ENCODE measurements at regions not wholly inside any gene's neighbourhood (a gene's known extent, or its start where the extent isn't known, plus 50 kb on each side); places are given as distances from the start of the nearest gene placed in this dataset.

DNA sequence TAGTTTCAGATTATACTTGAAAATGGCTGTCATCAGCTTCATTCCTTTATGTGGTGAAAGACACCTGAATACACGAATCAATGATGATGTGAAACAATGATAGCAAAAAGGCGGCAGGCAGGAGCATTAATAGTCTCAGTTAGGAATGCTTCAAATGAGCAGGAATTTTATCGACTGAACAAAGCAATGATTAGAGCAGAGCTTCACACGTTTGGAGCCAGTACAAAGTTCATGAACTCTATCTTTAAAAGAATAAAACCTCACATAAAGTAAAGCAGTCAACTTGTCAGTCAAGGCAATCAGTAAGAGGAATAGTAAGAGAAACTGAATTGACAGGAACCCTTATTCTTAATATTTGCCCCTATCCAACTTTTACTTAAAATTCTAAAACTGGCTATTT, 78.4 kb upstream of the SERTAD2 start:
- Mint-ChIP-seq H3K27me3 (ENCODE audit: low read depth) (no peaks in the 10 kb centered on the region), H3K36me3 (peaks cover 15% of the 10 kb centered on the region), H3K4me1 (peaks cover 50% of the 10 kb centered on the region), H3K9me3 (no peaks in the 10 kb centered on the region), H3K27ac (peak overlapping the region; percentile 91), H3K4me3 (no peak overlapping the region)
- TF ChIP-seq, protein P1, sequence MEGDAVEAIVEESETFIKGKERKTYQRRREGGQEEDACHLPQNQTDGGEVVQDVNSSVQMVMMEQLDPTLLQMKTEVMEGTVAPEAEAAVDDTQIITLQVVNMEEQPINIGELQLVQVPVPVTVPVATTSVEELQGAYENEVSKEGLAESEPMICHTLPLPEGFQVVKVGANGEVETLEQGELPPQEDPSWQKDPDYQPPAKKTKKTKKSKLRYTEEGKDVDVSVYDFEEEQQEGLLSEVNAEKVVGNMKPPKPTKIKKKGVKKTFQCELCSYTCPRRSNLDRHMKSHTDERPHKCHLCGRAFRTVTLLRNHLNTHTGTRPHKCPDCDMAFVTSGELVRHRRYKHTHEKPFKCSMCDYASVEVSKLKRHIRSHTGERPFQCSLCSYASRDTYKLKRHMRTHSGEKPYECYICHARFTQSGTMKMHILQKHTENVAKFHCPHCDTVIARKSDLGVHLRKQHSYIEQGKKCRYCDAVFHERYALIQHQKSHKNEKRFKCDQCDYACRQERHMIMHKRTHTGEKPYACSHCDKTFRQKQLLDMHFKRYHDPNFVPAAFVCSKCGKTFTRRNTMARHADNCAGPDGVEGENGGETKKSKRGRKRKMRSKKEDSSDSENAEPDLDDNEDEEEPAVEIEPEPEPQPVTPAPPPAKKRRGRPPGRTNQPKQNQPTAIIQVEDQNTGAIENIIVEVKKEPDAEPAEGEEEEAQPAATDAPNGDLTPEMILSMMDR (IDR thresholded peaks at IDR 0.05; ENCODE audit: unreplicated experiment): no peak
- no peak for DNase-seq (ENCODE audit: low spot score in 2 of 2, unreplicated experiment in 2 of 2)

GRCh38 chr2:64735504-64735903, 81.8 kb upstream of the SERTAD2 start:
- DNase-seq (ENCODE audit: low spot score in 2 of 2, unreplicated experiment in 2 of 2): no peak
- H3K36me3 Mint-ChIP-seq: peaks cover 15% of the 10 kb centered on the region
- peaks cover 27% of the 10 kb centered on the region for H3K4me1 Mint-ChIP-seq
- peak overlapping the region; percentile 45 for H3K27ac Mint-ChIP-seq
- H3K9me3 Mint-ChIP-seq: no peaks in the 10 kb centered on the region
- H3K27me3 Mint-ChIP-seq (ENCODE audit: low read depth): no peaks in the 10 kb centered on the region
- TF ChIP-seq, protein P1 (IDR thresholded peaks at IDR 0.05; ENCODE audit: unreplicated experiment): no peak
- H3K4me3 Mint-ChIP-seq: no peak overlapping the region

DNA sequence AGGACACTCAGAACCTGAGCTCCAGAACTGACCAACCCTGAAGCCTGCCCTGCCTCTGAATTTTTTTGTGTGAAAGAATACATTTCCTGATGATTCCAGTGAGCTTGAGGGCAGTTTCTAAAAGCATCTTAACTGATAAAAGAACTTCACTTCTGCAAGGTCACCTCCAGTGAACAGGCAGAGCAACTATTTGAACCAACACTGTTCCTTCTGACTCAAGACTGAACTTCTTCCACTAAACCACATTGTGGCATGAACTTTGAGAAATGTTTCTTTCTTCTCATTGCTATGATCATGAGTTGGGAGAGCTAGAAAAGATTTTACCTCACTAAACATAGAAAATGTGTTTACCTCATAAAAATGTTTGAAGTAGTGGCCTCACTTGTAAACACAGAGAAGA, 83.8 kb upstream of the SERTAD2 start:
- no peak overlapping the region for H3K4me3 Mint-ChIP-seq
- H3K27me3 Mint-ChIP-seq (ENCODE audit: low read depth): no peaks in the 10 kb centered on the region
- peaks cover 15% of the 10 kb centered on the region for H3K36me3 Mint-ChIP-seq
- no peaks in the 10 kb centered on the region for H3K9me3 Mint-ChIP-seq
- TF ChIP-seq, protein P1 (IDR thresholded peaks at IDR 0.05; ENCODE audit: unreplicated experiment): no peak
- DNase-seq (ENCODE audit: low spot score in 2 of 2, unreplicated experiment in 2 of 2): no peak
- peaks cover 7% of the 10 kb centered on the region for H3K4me1 Mint-ChIP-seq
- no peak overlapping the region for H3K27ac Mint-ChIP-seq

DNA sequence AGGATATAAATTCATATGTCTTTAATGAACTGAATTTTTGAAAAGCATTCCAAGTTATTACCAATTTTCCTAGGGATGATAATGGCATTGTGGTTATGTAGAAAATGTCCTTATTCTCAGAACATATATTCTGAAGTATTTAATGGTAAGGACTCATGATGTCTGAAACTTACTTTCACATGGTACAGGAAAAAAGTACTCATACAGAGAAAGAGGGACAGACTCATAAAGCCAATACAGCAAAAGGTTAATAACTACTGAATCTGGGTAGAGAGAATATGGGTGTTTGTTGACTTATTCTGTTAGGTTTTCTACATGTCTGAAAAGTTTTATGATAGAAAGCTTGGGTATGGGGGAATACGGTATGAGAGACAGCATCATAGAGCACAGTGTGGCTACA, 84.3 kb upstream of the SERTAD2 start:
- H3K27ac Mint-ChIP-seq: no peak overlapping the region
- peaks cover 15% of the 10 kb centered on the region for H3K36me3 Mint-ChIP-seq
- no peaks in the 10 kb centered on the region for H3K27me3 Mint-ChIP-seq (ENCODE audit: low read depth)
- no peak overlapping the region for H3K4me3 Mint-ChIP-seq
- H3K9me3 Mint-ChIP-seq: no peaks in the 10 kb centered on the region
- DNase-seq (ENCODE audit: low spot score in 2 of 2, unreplicated experiment in 2 of 2): no peak
- TF ChIP-seq, protein P1 (IDR thresholded peaks at IDR 0.05; ENCODE audit: unreplicated experiment): no peak
- peaks cover 6% of the 10 kb centered on the region for H3K4me1 Mint-ChIP-seq

GRCh38 chr2:64742678-64743077, 89.0 kb upstream of the SERTAD2 start:
- TF ChIP-seq, protein P1 (IDR thresholded peaks at IDR 0.05; ENCODE audit: unreplicated experiment): no peak
- DNase-seq (ENCODE audit: low spot score in 2 of 2, unreplicated experiment in 2 of 2): no peak
- no peaks in the 10 kb centered on the region for H3K27me3 Mint-ChIP-seq (ENCODE audit: low read depth)

DNA sequence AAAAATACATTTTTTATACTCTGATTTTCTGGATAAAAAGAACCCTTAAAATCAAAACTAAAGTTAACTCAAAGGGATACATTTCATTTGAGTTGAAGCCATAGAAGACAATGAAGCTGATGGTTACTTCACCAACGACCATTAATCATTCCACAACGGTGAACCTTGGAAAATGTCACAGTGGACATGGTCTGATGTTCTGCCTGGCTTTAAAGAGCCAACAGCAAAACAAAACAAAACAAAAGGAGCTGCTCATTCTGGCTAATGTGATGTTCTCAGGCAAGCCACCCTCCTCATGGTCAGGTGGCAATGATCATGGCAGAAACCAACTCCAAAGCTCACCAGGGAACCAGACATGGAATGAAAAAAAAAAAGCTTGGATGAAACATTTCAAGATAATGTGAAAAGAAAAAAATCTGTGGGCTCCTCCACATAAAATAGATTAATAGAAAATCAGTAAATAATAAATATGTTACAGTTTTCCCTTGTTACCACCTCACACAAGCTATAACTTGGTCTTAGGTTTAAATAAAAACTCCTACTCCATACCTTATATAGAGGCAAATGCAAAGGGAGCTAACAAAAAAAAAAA, 90.1 kb upstream of the SERTAD2 start:
- DNase-seq (ENCODE audit: low spot score in 2 of 2, unreplicated experiment in 2 of 2): no peak
- TF ChIP-seq, protein P1 (IDR thresholded peaks at IDR 0.05; ENCODE audit: unreplicated experiment): no peak
- peaks cover 8% of the 10 kb centered on the region for H3K4me1 Mint-ChIP-seq
- no peak overlapping the region for H3K27ac Mint-ChIP-seq
- H3K27me3 Mint-ChIP-seq (ENCODE audit: low read depth): no peaks in the 10 kb centered on the region
- no peak overlapping the region for H3K4me3 Mint-ChIP-seq
- H3K36me3 Mint-ChIP-seq: no peaks in the 10 kb centered on the region
- H3K9me3 Mint-ChIP-seq: no peaks in the 10 kb centered on the region

More at GRCh38 chr2:64742678-64743077, 89.0 kb upstream of the SERTAD2 start:
- Mint-ChIP-seq H3K9me3 (no peaks in the 10 kb centered on the region), H3K4me1 (peaks cover 2% of the 10 kb centered on the region), H3K36me3 (no peaks in the 10 kb centered on the region), H3K4me3 (no peak overlapping the region), H3K27ac (no peak overlapping the region)
